Loucy (cell line): ENCODE measurements at regions not wholly inside any gene's neighbourhood (a gene's known extent, or its start where the extent isn't known, plus 50 kb on each side); places are given as distances from the start of the nearest gene placed in this dataset.

Experiments used
- H2AFZ ChIP-seq: fragments of 200-600 bp; sonication (generic); 2 replicates; pipeline ENCODE4 v1.6.0; 2016; ENCODE audit warnings: antibody characterized with exemption, mild to moderate bottlenecking, low read length, moderate library complexity
- H3F3A ChIP-seq: fragments of 200-600 bp; 2 replicates; pipeline ENCODE4 v1.6.0; 2016; ENCODE audit warnings: antibody characterized with exemption, low read depth, mild to moderate bottlenecking
- H3K27me3 ChIP-seq: fragments of 200-600 bp; sonication (generic); 2 replicates; pipeline ENCODE4 v1.6.1; 2014; ENCODE audit warnings: low read length, mild to moderate bottlenecking; ENCODE audit not compliant: insufficient read depth, poor library complexity, severe bottlenecking
- H3K36me3 ChIP-seq: fragments of 200-600 bp; sonication (generic); 2 replicates; pipeline ENCODE4 v1.6.1; 2016; ENCODE audit warnings: low read length; ENCODE audit not compliant: insufficient read depth
- H3K4me1 ChIP-seq: fragments of 200-600 bp; sonication (generic); 2 replicates; pipeline ENCODE4 v1.5.1; 2014; ENCODE audit warnings: low read length, mild to moderate bottlenecking; ENCODE audit not compliant: insufficient read depth, poor library complexity, severe bottlenecking
- H3K4me2 ChIP-seq: fragments of 200-600 bp; sonication (generic); 2 replicates; pipeline ENCODE4 v1.6.0; 2014; ENCODE audit warnings: antibody characterized with exemption, low read length, low read depth, mild to moderate bottlenecking; ENCODE audit not compliant: poor library complexity, severe bottlenecking
- H3K4me3 ChIP-seq: fragments of 200-600 bp; sonication (generic); 2 replicates; pipeline ENCODE4 v1.5.1; 2014; ENCODE audit warnings: low read length, mild to moderate bottlenecking, mixed read lengths; ENCODE audit not compliant: poor library complexity, severe bottlenecking
- H3K79me2 ChIP-seq: fragments of 200-600 bp; sonication (generic); 2 replicates; pipeline ENCODE4 v1.6.1; 2014; ENCODE audit warnings: low read length; ENCODE audit not compliant: insufficient read depth
- H3K9ac ChIP-seq: fragments of 200-600 bp; sonication (generic); 2 replicates; pipeline ENCODE4 v1.6.0; 2014; ENCODE audit warnings: mild to moderate bottlenecking, low read depth, low read length, moderate library complexity; ENCODE audit not compliant: poor library complexity, severe bottlenecking
- H3K9me2 ChIP-seq: fragments of 200-600 bp; sonication (generic); replicated peaks from 2 replicates; pipeline ENCODE4 v1.6.1; 2016; ENCODE audit warnings: low read depth, low read length, mixed read lengths
- H3K9me3 ChIP-seq: fragments of 200-600 bp; sonication (generic); 2 replicates; pipeline ENCODE4 v1.6.1; 2014; ENCODE audit warnings: mild to moderate bottlenecking, antibody characterized with exemption, low read length, low read depth; ENCODE audit not compliant: insufficient read depth
- H4K20me1 ChIP-seq: fragments of 200-600 bp; sonication (generic); 2 replicates; pipeline ENCODE4 v1.6.0; 2014; ENCODE audit warnings: antibody characterized with exemption, low read length, mild to moderate bottlenecking; ENCODE audit not compliant: insufficient read depth, poor library complexity, severe bottlenecking
- EZH2phosphoT487 ChIP-seq: fragments of 200-600 bp; IDR thresholded peaks from 2 replicates; pipeline ENCODE4 v1.6.1; 2018; ENCODE audit warnings: antibody characterized with exemption, mild to moderate bottlenecking, moderate library complexity, borderline replicate concordance
- TF ChIP-seq, protein P1 (sequence below): fragments of 200-600 bp; sonication (generic); conservative IDR thresholded peaks from 2 replicates; pipeline ENCODE4 v1.5.1; 2014; ENCODE audit warnings: mild to moderate bottlenecking, antibody characterized with exemption, low read length

- Histone ChIP-seq H3K36me3 (no peaks in the 10 kb centered on the region), H4K20me1 (no peaks in the 10 kb centered on the region), H3K4me1 (no peaks in the 10 kb centered on the region), H3K4me2 (no peak overlapping the region), H3K9me3 (no peaks in the 10 kb centered on the region), H3K9ac (no peak overlapping the region), H3K9me2 (no peaks in the 10 kb centered on the region), H3K79me2 (no peaks in the 10 kb centered on the region), H3K27me3 (no peaks in the 10 kb centered on the region), H3K4me3 (no peak overlapping the region), H3F3A (no peaks in the 10 kb centered on the region), H2AFZ (no peak overlapping the region)
- TF ChIP-seq EZH2phosphoT487: no peak
- TF ChIP-seq, protein P1, sequence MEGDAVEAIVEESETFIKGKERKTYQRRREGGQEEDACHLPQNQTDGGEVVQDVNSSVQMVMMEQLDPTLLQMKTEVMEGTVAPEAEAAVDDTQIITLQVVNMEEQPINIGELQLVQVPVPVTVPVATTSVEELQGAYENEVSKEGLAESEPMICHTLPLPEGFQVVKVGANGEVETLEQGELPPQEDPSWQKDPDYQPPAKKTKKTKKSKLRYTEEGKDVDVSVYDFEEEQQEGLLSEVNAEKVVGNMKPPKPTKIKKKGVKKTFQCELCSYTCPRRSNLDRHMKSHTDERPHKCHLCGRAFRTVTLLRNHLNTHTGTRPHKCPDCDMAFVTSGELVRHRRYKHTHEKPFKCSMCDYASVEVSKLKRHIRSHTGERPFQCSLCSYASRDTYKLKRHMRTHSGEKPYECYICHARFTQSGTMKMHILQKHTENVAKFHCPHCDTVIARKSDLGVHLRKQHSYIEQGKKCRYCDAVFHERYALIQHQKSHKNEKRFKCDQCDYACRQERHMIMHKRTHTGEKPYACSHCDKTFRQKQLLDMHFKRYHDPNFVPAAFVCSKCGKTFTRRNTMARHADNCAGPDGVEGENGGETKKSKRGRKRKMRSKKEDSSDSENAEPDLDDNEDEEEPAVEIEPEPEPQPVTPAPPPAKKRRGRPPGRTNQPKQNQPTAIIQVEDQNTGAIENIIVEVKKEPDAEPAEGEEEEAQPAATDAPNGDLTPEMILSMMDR: no peak
Measured at GRCh38 chr10:129404091-129404490, 63.0 kb upstream of the MGMT start.

- Histone ChIP-seq H3K9me3 (no peaks in the 10 kb centered on the region), H3K9me2 (no peaks in the 10 kb centered on the region), H3K36me3 (no peaks in the 10 kb centered on the region), H3K9ac (no peak overlapping the region), H3K27me3 (no peaks in the 10 kb centered on the region), H2AFZ (no peak overlapping the region), H4K20me1 (no peaks in the 10 kb centered on the region), H3F3A (no peaks in the 10 kb centered on the region), H3K79me2 (no peaks in the 10 kb centered on the region), H3K4me1 (no peaks in the 10 kb centered on the region), H3K4me2 (no peak overlapping the region), H3K4me3 (no peak overlapping the region)
- TF ChIP-seq, protein P1: no peak
- no peak for TF ChIP-seq EZH2phosphoT487
Measured at GRCh38 chr10:129405389-129405788, 61.7 kb upstream of the MGMT start.

DNA sequence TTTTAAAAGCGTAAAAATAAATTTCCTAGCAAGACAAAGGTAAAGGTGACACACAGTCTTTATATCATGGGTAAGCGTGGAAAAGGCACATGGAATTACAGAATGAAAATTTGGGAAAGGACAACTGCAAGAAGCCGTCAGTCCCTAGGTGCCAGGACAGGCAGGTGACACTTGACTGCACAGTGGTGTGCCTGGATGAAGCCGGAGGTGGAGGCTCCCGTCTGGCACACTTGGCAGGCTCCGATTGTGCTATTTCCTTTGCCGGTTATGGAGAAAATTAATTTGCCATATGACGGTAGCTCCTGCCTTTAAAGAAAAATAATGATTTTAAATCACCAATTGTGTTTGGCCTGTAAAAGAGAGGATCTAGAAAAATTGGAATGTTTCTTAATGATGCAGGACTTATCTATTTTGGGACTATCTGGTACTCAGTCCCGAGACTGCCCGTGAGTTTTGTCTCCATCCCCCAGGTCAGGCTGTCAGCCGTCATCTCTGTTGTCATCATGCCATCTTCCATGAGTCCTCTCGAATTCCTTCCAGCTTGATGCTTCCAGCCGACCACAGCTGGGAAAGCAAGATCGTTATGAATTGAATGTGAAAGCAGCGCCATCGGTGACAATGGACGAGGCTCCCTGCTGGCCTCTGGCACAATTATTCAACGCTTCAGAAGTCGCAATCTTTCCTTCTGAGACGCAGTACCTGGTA, 56.2 kb upstream of the MGMT start:
- Histone ChIP-seq H3K4me1 (no peaks in the 10 kb centered on the region), H4K20me1 (no peaks in the 10 kb centered on the region), H3K9ac (no peak overlapping the region), H3K27me3 (no peaks in the 10 kb centered on the region), H3K4me2 (no peak overlapping the region), H3K9me3 (no peaks in the 10 kb centered on the region), H2AFZ (no peak overlapping the region), H3K9me2 (no peaks in the 10 kb centered on the region), H3K4me3 (no peak overlapping the region), H3F3A (no peaks in the 10 kb centered on the region), H3K36me3 (no peaks in the 10 kb centered on the region), H3K79me2 (no peaks in the 10 kb centered on the region)
- TF ChIP-seq, protein P1: no peak
- TF ChIP-seq EZH2phosphoT487: no peak
